22Rv1 (cell line): ENCODE measurements at regions not wholly inside any gene's neighbourhood (a gene's known extent, or its start where the extent isn't known, plus 50 kb on each side); places are given as distances from the start of the nearest gene placed in this dataset.

ENCODE experiments used
- ZFX ChIP-seq: fragments of 450-650 bp; IDR thresholded peaks from 2 replicates; pipeline ENCODE4 v1.6.1; 2017; ENCODE audit warnings: antibody characterized with exemption, borderline replicate concordance
- TF ChIP-seq, protein P1 (sequence below): fragments of 450-650 bp; IDR thresholded peaks from 2 replicates; pipeline ENCODE4 v1.5.1; 2017; ENCODE audit warnings: mild to moderate bottlenecking

DNA sequence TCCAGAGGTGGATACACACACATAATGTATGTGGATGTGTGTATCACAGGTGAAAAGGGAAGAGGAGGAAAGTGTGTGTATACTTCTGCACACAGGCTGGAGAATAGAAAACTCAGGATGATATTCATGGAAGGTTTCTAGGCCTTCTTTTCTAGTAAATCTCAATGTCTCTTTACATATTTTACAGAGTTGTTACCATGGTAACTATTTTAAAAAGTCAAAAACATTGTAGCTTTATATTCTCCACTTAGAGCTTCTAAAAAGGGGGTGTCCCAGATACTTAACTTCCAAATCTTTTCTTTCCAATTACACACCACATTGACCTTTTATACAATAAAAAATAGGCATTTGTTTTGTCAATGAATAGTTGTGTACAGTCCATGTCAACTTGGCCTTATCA is 604.8 kb upstream of the LCORL start:
- TF ChIP-seq, protein P1, sequence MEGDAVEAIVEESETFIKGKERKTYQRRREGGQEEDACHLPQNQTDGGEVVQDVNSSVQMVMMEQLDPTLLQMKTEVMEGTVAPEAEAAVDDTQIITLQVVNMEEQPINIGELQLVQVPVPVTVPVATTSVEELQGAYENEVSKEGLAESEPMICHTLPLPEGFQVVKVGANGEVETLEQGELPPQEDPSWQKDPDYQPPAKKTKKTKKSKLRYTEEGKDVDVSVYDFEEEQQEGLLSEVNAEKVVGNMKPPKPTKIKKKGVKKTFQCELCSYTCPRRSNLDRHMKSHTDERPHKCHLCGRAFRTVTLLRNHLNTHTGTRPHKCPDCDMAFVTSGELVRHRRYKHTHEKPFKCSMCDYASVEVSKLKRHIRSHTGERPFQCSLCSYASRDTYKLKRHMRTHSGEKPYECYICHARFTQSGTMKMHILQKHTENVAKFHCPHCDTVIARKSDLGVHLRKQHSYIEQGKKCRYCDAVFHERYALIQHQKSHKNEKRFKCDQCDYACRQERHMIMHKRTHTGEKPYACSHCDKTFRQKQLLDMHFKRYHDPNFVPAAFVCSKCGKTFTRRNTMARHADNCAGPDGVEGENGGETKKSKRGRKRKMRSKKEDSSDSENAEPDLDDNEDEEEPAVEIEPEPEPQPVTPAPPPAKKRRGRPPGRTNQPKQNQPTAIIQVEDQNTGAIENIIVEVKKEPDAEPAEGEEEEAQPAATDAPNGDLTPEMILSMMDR = no peak
- no peak for TF ChIP-seq ZFX
